GM12873 (cell line): ENCODE measurements at regions not wholly inside any gene's neighbourhood (a gene's known extent, or its start where the extent isn't known, plus 50 kb on each side); places are given as distances from the start of the nearest gene placed in this dataset.

Source experiments
- CTCF ChIP-seq: IDR thresholded peaks from 2 replicates; pipeline ENCODE4 v1.5.1; 2012; ENCODE audit warnings: low read depth, mild to moderate bottlenecking, moderate library complexity, low read length, control low read depth; ENCODE audit not compliant: insufficient read depth; ENCODE audit errors: missing control alignments

- no peak for TF ChIP-seq CTCF
Measured at GRCh38 chr3:55183201-55183600, 255.3 kb upstream of the LRTM1 start.

- peak; percentile 69 for TF ChIP-seq CTCF
Measured at GRCh38 chr3:55180936-55181535, 253.2 kb upstream of the LRTM1 start.

- TF ChIP-seq CTCF: no peak
Measured at GRCh38 chr3:55180161-55180560, 252.3 kb upstream of the LRTM1 start.

GRCh38 chr3:55178336-55178735, 250.5 kb upstream of the LRTM1 start:
- no peak for TF ChIP-seq CTCF

- no peak for TF ChIP-seq CTCF
Measured at GRCh38 chr3:55177749-55178148, 249.9 kb upstream of the LRTM1 start.

- no peak for TF ChIP-seq CTCF
Measured at GRCh38 chr3:55175423-55175822, 247.6 kb upstream of the LRTM1 start.

GRCh38 chr3:55174747-55175146, 246.9 kb upstream of the LRTM1 start:
- no peak for TF ChIP-seq CTCF
